Fibroblast of lung (primary cell): ENCODE measurements at regions not wholly inside any gene's neighbourhood (a gene's known extent, or its start where the extent isn't known, plus 50 kb on each side); places are given as distances from the start of the nearest gene placed in this dataset.

Source experiments
- CTCF ChIP-seq, 2 donors: IDR thresholded peaks in 1 of 2; conservative IDR thresholded peaks in 1 of 2; 1 replicate in 1 of 2; 2 replicates in 1 of 2; pipeline ENCODE4 v1.5.1; 2011 to 2012; ENCODE audit warnings: low read length in 2 of 2, control low read depth in 1 of 2, inconsistent platforms in 1 of 2, low read depth in 1 of 2, mild to moderate bottlenecking in 1 of 2
- EZH2 ChIP-seq: IDR thresholded peaks from 2 replicates; pipeline ENCODE4 v1.5.1; 2012; ENCODE audit warnings: low read length, control low read depth, mild to moderate bottlenecking; ENCODE audit errors: missing control alignments

DNA sequence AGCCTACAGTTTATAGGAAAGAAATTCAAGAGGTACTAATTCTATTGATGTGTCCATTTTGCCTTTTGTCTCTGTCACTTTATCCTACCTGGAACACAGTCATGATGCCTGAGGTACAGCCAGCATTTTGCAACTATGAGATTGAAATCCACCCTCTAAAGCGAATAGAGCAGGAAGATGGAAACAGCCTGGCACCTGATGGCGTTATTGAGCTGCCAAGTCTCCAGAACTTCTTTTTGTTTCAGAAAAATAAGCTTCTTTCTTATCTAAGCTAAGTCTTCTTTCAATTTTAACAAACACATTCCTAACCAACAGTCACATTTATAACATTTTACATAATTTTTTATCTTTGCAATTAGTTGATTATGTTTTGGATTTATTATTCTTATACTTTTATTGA is 182.1 kb downstream of the PAWR start:
- TF ChIP-seq EZH2 = no peak
- TF ChIP-seq CTCF (conservative IDR thresholded peaks at IDR 0.05 in 1 of 2, IDR thresholded peaks at IDR 0.05 in 1 of 2; ENCODE audit: low read depth in 1 of 2, low read length in 2 of 2) = no peak
